ENCODE measurements at regions not wholly inside any gene's neighbourhood (a gene's known extent, or its start where the extent isn't known, plus 50 kb on each side); places are given as distances from the start of the nearest gene placed in this dataset.

DNA sequence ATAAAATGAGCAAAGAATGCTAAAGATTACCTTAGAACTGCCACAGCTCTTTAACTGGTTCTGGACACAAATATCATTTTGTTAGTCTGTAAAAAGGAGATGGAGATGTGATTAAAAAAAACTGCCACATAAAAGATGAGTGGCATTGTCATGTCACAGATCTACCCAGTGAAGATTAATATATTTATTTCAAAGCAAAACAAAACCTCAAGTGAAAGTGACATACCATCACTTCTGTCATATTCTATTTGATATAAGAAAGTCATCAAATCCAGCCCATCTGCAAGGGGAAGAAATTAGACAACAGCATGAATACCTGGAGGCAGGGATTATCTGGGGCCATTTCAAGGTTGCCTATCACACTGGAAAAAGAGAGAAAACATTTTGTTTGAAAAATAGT is 417.6 kb upstream of the LRRTM4 start:
- no peak overlapping the region for H3K4me3 ChIP-seq (ENCODE audit: low read length)
- no peaks in the 10 kb centered on the region for H3K36me3 ChIP-seq (ENCODE audit: insufficient read depth, low read length)
- no peaks in the 10 kb centered on the region for H3K27me3 ChIP-seq (ENCODE audit: control insufficient read depth, insufficient read depth, low read length)
- H3K9ac ChIP-seq (ENCODE audit: low read depth, low read length): no peak overlapping the region
- H3K9me3 ChIP-seq (replicated peaks; ENCODE audit: low read length): no peaks in the 10 kb centered on the region
- no peak overlapping the region for H3K4me2 ChIP-seq (ENCODE audit: low read length)
- no peaks in the 10 kb centered on the region for H3K4me1 ChIP-seq (ENCODE audit: control insufficient read depth, insufficient read depth, low read length)

DNA sequence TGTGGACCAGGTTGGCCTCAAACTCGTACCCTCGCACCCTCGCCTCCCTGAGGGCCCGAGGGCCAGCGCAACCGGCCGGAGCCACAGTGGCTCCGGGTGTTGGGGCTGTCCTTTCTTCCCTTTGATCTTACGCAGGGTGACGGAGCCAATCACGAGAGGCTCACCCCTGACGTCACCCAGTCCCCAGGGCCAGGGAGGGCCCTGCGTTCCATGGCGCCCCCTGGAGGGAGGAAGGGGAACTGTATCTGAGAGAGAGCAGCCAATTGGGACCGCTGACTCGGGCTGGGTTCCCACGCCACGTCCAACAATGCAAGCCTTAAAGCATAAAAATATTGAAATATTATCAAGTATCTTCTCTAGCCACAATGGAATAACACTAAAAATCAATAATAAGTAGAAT is 432.8 kb upstream of the LRRTM4 start:
- H3K9ac ChIP-seq (ENCODE audit: low read depth, low read length): no peak overlapping the region
- no peak overlapping the region for H3K4me2 ChIP-seq (ENCODE audit: low read length)
- no peaks in the 10 kb centered on the region for H3K36me3 ChIP-seq (ENCODE audit: insufficient read depth, low read length)
- H3K9me3 ChIP-seq (replicated peaks; ENCODE audit: low read length): no peaks in the 10 kb centered on the region
- H3K4me1 ChIP-seq (ENCODE audit: control insufficient read depth, insufficient read depth, low read length): no peaks in the 10 kb centered on the region
- no peaks in the 10 kb centered on the region for H3K27me3 ChIP-seq (ENCODE audit: control insufficient read depth, insufficient read depth, low read length)
- H3K4me3 ChIP-seq (ENCODE audit: low read length): no peak overlapping the region

DNA sequence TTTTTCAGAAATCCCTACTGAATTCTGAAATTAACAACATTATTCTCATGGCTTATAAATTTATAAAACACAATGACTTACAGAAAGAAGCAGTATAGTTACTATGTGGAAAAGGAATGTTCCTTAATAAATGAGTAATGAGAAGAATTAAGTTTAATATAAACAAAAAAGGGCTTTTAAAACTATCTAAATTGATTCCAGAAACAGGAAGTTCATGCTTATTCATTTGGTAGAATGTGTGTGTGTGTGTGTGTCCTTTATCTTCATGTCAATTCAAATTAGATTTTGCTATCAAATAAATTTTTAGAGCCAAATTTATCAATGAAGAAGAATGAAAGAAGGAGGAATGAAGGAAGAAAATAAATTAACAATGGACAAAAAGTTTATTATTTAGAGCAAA is 440.8 kb upstream of the LRRTM4 start:
- no peak overlapping the region for H3K9ac ChIP-seq (ENCODE audit: low read depth, low read length)

DNA sequence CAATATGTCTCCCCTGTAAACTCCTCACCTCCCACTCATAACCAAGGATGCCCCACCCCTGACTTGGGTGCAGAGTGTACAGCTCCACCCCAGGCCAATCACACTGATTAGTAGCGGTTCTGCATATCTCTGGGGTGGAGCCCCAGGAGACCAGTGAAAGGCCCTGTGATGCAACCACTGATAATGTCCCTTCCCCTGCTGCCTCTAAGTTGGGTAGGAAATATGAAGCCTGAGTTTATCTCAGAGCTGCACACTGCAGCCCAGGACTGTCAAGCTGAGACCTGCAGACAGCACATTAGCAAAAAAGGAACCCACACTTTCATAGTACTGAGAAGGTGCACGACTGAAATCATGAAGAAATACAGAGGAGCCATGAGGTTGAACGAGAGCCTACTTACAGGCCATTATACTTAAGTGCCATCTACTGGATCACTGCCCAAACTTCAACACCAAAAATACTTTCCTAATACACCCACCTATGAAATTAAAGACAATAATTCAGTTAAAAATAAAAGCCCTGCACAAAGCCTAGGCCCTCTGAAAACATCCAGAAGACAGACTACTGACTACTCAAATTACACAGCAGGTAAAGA is 455.4 kb upstream of the LRRTM4 start:
- Histone ChIP-seq H3K9me3 (replicated peaks; ENCODE audit: low read length) (peaks cover 10% of the 10 kb centered on the region), H3K27me3 (ENCODE audit: control insufficient read depth, insufficient read depth, low read length) (no peaks in the 10 kb centered on the region), H3K4me3 (ENCODE audit: low read length) (no peak overlapping the region), H3K4me1 (ENCODE audit: control insufficient read depth, insufficient read depth, low read length) (no peaks in the 10 kb centered on the region), H3K4me2 (ENCODE audit: low read length) (no peak overlapping the region), H3K36me3 (ENCODE audit: insufficient read depth, low read length) (no peaks in the 10 kb centered on the region), H3K9ac (ENCODE audit: low read depth, low read length) (no peak overlapping the region)

More for the DNA sequence above, 440.8 kb upstream of the LRRTM4 start:
- Histone ChIP-seq H3K9me3 (replicated peaks; ENCODE audit: low read length) (no peaks in the 10 kb centered on the region), H3K4me3 (ENCODE audit: low read length) (no peak overlapping the region), H3K27me3 (ENCODE audit: control insufficient read depth, insufficient read depth, low read length) (no peaks in the 10 kb centered on the region), H3K4me1 (ENCODE audit: control insufficient read depth, insufficient read depth, low read length) (no peaks in the 10 kb centered on the region), H3K4me2 (ENCODE audit: low read length) (no peak overlapping the region), H3K36me3 (ENCODE audit: insufficient read depth, low read length) (no peaks in the 10 kb centered on the region)

DNA sequence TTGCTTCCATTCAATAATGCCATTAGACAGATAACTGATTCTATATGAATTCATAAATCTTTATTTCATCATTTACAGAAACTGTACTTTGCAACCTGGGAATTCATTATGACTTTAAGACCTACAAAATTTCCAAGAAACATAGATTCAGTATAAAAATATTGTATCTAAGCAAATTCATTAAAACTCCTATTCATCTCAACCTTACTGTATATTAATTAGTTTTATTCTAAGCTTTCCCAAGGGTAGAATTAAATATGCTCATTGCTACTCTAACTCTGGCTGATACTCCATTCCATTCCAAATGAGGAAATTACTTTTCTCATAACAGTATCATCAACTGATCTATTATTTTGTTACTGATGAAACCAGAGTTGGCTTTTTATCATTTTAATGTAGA is 473.0 kb upstream of the LRRTM4 start:
- Histone ChIP-seq H3K4me3 (ENCODE audit: low read length) (no peak overlapping the region), H3K9ac (ENCODE audit: low read depth, low read length) (no peak overlapping the region), H3K4me2 (ENCODE audit: low read length) (no peak overlapping the region), H3K4me1 (ENCODE audit: control insufficient read depth, insufficient read depth, low read length) (peaks cover 10% of the 10 kb centered on the region), H3K27me3 (ENCODE audit: control insufficient read depth, insufficient read depth, low read length) (no peaks in the 10 kb centered on the region), H3K36me3 (ENCODE audit: insufficient read depth, low read length) (no peaks in the 10 kb centered on the region), H3K9me3 (replicated peaks; ENCODE audit: low read length) (no peaks in the 10 kb centered on the region)

DNA sequence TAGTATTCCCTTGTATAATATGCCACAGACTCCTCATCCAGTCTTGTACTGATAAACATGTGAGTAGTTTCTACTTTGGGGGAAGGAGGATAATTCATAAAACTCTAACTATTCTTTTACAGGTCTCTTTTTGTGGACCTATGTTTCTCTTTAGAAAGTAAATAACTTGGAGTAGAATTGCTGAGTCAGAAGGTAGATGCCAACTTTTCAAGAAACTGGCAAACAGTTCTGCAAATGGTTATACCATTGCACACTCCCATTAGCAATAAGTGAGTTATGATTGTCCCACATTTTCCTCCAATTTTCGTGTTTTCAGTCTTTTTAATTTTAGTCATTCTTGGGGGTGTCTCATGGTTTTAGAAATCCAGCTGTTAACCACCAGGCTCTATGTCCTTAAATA is 477.2 kb upstream of the LRRTM4 start:
- H3K4me1 ChIP-seq (ENCODE audit: control insufficient read depth, insufficient read depth, low read length): peaks cover 10% of the 10 kb centered on the region
- no peaks in the 10 kb centered on the region for H3K27me3 ChIP-seq (ENCODE audit: control insufficient read depth, insufficient read depth, low read length)
- H3K4me2 ChIP-seq (ENCODE audit: low read length): peak overlapping the region; percentile 6
- H3K9me3 ChIP-seq (replicated peaks; ENCODE audit: low read length): no peaks in the 10 kb centered on the region
- H3K9ac ChIP-seq (ENCODE audit: low read depth, low read length): no peak overlapping the region
- no peak overlapping the region for H3K4me3 ChIP-seq (ENCODE audit: low read length)
- H3K36me3 ChIP-seq (ENCODE audit: insufficient read depth, low read length): no peaks in the 10 kb centered on the region

DNA sequence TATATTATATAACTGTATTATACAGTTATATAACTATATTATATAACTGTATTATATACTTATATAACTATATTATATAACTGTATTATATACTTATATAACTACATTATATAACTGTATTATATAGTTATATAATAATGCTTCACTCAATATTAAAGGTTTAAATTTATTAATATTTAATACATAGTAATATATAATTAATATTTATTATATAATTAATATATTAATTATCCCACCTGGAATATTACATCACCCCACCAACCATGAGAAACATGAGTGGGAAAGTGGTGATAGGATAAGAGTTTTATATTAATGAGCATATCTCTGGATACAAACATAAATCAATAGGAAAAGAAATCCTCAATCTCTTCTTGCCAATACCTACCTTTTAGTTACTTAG is 487.1 kb upstream of the LRRTM4 start:
- H3K9ac ChIP-seq (ENCODE audit: low read depth, low read length): no peak overlapping the region
- H3K4me1 ChIP-seq (ENCODE audit: control insufficient read depth, insufficient read depth, low read length): no peaks in the 10 kb centered on the region
- H3K4me3 ChIP-seq (ENCODE audit: low read length): no peak overlapping the region
- H3K36me3 ChIP-seq (ENCODE audit: insufficient read depth, low read length): no peaks in the 10 kb centered on the region
- H3K9me3 ChIP-seq (replicated peaks; ENCODE audit: low read length): peaks cover 8% of the 10 kb centered on the region
- H3K27me3 ChIP-seq (ENCODE audit: control insufficient read depth, insufficient read depth, low read length): no peaks in the 10 kb centered on the region
- no peak overlapping the region for H3K4me2 ChIP-seq (ENCODE audit: low read length)

DNA sequence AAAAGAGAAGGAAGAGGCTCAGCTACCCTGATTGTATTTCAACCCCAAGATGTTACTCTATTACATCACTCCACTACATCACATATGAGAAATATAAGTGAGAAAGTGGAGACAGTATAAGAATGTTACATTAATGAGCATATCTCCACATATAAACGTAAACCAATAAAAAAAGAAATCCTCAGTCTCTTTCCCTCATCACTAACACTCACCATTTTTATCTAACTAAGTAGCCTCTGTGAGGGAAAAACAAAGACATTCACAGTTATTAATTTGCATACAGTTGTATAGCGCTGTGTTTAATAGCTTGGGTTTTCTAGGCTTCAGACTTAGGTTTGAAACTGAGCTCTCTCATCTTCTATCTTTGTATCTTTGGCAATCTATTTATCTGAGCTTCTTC is 489.1 kb upstream of the LRRTM4 start:
- Histone ChIP-seq H3K27me3 (ENCODE audit: control insufficient read depth, insufficient read depth, low read length) (no peaks in the 10 kb centered on the region), H3K4me3 (ENCODE audit: low read length) (no peak overlapping the region), H3K9me3 (replicated peaks; ENCODE audit: low read length) (peaks cover 7% of the 10 kb centered on the region), H3K4me2 (ENCODE audit: low read length) (no peak overlapping the region), H3K36me3 (ENCODE audit: insufficient read depth, low read length) (no peaks in the 10 kb centered on the region), H3K9ac (ENCODE audit: low read depth, low read length) (no peak overlapping the region), H3K4me1 (ENCODE audit: control insufficient read depth, insufficient read depth, low read length) (no peaks in the 10 kb centered on the region)

DNA sequence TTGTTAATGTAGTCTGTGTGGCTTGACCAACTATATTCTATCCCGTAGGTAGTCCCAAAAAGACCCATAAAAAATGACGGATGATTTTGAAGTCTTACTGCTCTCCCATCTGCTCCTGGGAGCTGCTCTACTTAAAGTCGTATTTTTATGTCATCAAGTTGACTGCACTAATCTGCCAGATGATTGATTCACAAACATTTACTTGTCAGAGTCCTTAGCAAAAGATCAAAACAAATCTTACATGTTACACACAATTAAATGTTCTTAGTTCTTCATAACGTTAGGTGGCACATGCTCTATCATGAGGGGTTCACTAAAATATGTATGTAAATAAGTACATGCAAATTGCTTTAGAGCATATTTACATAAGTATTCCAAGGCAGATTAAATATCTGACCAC is 498.3 kb upstream of the LRRTM4 start:
- no peak overlapping the region for H3K4me3 ChIP-seq (ENCODE audit: low read length)
- no peak overlapping the region for H3K9ac ChIP-seq (ENCODE audit: low read depth, low read length)
- no peak overlapping the region for H3K4me2 ChIP-seq (ENCODE audit: low read length)
- no peaks in the 10 kb centered on the region for H3K36me3 ChIP-seq (ENCODE audit: insufficient read depth, low read length)
- H3K9me3 ChIP-seq (replicated peaks; ENCODE audit: low read length): peaks cover 2% of the 10 kb centered on the region
- H3K4me1 ChIP-seq (ENCODE audit: control insufficient read depth, insufficient read depth, low read length): no peaks in the 10 kb centered on the region
- no peaks in the 10 kb centered on the region for H3K27me3 ChIP-seq (ENCODE audit: control insufficient read depth, insufficient read depth, low read length)

DNA sequence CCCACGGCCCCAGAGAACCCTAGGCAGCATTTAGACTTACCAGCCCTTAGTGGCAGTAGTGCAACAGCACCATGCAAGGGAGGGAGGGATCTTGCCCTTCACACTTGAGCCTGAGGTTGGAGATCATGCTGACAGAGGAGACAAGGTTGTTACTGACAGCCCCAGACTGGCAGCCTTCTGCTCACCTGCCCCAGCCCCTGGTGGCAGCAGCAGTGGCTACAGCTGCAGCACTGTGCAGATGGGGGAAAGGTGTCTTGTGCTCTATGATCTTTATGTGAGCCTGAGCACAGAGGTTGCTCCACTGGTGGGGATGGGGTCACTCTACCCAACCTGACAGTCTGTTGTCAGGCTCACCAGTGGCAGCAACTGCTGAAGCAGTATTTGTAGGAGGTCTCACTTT is 501.2 kb upstream of the LRRTM4 start:
- no peaks in the 10 kb centered on the region for H3K4me1 ChIP-seq (ENCODE audit: control insufficient read depth, insufficient read depth, low read length)
- no peaks in the 10 kb centered on the region for H3K36me3 ChIP-seq (ENCODE audit: insufficient read depth, low read length)
- no peak overlapping the region for H3K9ac ChIP-seq (ENCODE audit: low read depth, low read length)
- H3K9me3 ChIP-seq (replicated peaks; ENCODE audit: low read length): peaks cover 2% of the 10 kb centered on the region
- H3K27me3 ChIP-seq (ENCODE audit: control insufficient read depth, insufficient read depth, low read length): no peaks in the 10 kb centered on the region
- H3K4me2 ChIP-seq (ENCODE audit: low read length): no peak overlapping the region
- H3K4me3 ChIP-seq (ENCODE audit: low read length): no peak overlapping the region

DNA sequence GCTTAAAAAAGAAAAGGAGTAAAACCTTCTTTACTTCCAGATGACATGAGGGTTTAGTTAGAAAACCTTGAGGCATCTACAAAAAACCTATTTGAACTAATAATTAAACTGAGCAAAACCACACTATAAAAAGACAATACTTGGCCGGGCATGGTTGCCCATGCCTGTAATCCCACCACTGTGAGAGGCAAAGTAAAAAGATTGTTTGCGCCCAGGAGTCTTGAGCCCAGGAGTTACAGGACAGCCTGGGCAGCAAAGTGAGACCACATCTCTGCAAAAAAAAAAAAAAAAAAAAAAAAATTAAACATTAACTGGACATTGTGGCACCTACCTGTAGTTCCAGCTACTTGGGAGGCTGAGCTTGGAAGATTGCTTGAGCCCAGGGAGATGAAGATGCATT is 502.8 kb upstream of the LRRTM4 start:
- Histone ChIP-seq H3K27me3 (ENCODE audit: control insufficient read depth, insufficient read depth, low read length) (no peaks in the 10 kb centered on the region), H3K4me3 (ENCODE audit: low read length) (no peak overlapping the region), H3K36me3 (ENCODE audit: insufficient read depth, low read length) (no peaks in the 10 kb centered on the region), H3K9ac (ENCODE audit: low read depth, low read length) (no peak overlapping the region), H3K9me3 (replicated peaks; ENCODE audit: low read length) (peaks cover 13% of the 10 kb centered on the region), H3K4me1 (ENCODE audit: control insufficient read depth, insufficient read depth, low read length) (no peaks in the 10 kb centered on the region), H3K4me2 (ENCODE audit: low read length) (no peak overlapping the region)

DNA sequence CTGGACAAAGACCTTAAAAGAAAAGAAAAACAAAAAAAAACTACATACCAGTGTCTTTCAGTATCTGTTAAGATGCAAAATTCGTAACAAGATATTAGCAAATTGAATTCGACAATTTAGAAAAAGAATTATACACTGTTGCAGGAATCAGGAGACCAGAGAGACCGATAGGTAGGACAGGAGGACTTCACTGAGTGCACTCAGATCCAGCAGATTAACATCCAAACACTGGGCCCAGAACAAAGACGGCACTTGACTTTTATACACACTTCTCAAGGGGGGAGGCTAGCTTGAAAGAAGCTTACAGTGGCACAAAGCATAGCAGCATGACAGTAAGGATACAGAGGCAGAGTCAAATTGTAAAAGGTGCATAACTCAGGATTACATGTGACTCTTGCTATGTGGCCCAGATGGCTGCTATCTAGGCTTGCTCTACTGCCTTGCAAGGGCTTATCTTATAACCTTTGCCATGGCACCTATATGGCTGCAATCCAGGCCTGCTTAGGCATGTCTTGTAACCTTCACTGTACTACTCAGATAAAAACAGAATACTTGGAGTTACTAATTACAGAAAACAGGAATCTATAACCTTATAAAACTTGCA is 507.3 kb upstream of the LRRTM4 start:
- no peaks in the 10 kb centered on the region for H3K4me1 ChIP-seq (ENCODE audit: control insufficient read depth, insufficient read depth, low read length)
- H3K4me3 ChIP-seq (ENCODE audit: low read length): no peak overlapping the region
- no peak overlapping the region for H3K4me2 ChIP-seq (ENCODE audit: low read length)
- H3K9me3 ChIP-seq (replicated peaks; ENCODE audit: low read length): peaks cover 11% of the 10 kb centered on the region
- H3K36me3 ChIP-seq (ENCODE audit: insufficient read depth, low read length): no peaks in the 10 kb centered on the region
- no peaks in the 10 kb centered on the region for H3K27me3 ChIP-seq (ENCODE audit: control insufficient read depth, insufficient read depth, low read length)
- no peak overlapping the region for H3K9ac ChIP-seq (ENCODE audit: low read depth, low read length)

Data from skeletal muscle satellite cell (primary cell).